22Rv1 (cell line): ENCODE measurements at regions not wholly inside any gene's neighbourhood (a gene's known extent, or its start where the extent isn't known, plus 50 kb on each side); places are given as distances from the start of the nearest gene placed in this dataset.

Experiments
- H3K27ac ChIP-seq: fragments of 450-650 bp; 2 replicates; pipeline ENCODE4 v1.5.1; 2017
- ZFX ChIP-seq: fragments of 450-650 bp; IDR thresholded peaks from 2 replicates; pipeline ENCODE4 v1.6.1; 2017; ENCODE audit warnings: antibody characterized with exemption, borderline replicate concordance
- TF ChIP-seq, protein P1 (sequence below): fragments of 450-650 bp; IDR thresholded peaks from 2 replicates; pipeline ENCODE4 v1.5.1; 2017; ENCODE audit warnings: mild to moderate bottlenecking

DNA sequence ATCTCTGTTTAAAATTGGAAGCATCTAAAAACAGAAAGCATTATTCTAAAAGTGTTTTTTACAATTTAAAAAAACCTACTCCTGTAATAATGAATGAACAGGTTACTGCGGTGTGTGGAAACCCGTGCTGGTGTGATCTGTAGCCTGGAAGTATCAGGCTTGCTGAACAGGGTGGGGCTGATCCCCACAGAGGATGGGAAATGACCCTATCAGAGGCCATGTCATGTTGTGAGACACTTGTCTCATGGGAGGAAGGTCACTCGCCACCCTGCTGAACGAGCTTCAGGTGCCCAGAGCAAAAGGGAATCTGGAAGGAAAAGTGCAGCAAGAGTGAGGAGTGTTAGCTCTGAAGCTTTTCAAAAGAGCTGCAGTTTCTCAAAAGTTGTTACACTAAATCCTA, 320.7 kb downstream of the RRAGC start:
- H3K27ac ChIP-seq, result no peak overlapping the region
- no peak for TF ChIP-seq ZFX
- TF ChIP-seq, protein P1, sequence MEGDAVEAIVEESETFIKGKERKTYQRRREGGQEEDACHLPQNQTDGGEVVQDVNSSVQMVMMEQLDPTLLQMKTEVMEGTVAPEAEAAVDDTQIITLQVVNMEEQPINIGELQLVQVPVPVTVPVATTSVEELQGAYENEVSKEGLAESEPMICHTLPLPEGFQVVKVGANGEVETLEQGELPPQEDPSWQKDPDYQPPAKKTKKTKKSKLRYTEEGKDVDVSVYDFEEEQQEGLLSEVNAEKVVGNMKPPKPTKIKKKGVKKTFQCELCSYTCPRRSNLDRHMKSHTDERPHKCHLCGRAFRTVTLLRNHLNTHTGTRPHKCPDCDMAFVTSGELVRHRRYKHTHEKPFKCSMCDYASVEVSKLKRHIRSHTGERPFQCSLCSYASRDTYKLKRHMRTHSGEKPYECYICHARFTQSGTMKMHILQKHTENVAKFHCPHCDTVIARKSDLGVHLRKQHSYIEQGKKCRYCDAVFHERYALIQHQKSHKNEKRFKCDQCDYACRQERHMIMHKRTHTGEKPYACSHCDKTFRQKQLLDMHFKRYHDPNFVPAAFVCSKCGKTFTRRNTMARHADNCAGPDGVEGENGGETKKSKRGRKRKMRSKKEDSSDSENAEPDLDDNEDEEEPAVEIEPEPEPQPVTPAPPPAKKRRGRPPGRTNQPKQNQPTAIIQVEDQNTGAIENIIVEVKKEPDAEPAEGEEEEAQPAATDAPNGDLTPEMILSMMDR, result no peak

DNA sequence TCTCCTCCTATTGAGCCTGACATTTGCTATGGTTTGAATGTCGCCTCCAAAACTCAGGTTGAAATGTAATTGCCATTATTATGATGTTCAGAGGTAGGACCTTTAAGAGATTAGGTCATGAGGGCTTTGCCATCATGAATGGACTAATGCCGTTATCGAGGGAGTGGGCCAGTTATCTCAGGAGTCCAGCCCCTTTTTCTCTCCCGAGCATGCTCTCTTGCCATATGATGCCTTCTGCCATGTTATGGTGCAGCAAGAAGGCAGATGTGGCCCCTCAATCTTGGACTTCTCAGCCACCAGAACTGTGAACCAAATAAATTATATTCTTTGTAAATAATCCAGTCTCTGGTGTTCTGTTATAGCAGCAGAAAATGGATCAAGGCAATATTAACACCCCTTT, 323.5 kb downstream of the RRAGC start:
- TF ChIP-seq, protein P1, result no peak
- no peak for TF ChIP-seq ZFX
- no peak overlapping the region for H3K27ac ChIP-seq

DNA sequence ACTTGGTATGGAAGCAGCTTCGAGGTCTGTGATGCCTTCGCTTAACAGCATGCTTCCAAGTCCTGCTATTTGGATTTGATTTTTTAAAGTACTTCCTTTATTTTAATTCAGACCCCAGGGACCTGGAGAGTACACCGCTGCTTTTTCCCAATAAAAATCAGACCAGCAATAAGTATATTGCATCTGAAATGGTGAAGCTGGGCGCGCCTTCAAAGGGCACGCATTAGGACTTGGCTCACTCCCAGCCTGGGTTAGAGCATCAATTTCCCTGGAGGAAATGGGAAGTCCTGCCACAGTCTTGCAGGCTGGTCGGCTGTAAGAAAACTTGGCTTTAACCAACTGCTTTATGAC, 325.1 kb downstream of the RRAGC start:
- TF ChIP-seq, protein P1, result no peak
- no peak for TF ChIP-seq ZFX

DNA sequence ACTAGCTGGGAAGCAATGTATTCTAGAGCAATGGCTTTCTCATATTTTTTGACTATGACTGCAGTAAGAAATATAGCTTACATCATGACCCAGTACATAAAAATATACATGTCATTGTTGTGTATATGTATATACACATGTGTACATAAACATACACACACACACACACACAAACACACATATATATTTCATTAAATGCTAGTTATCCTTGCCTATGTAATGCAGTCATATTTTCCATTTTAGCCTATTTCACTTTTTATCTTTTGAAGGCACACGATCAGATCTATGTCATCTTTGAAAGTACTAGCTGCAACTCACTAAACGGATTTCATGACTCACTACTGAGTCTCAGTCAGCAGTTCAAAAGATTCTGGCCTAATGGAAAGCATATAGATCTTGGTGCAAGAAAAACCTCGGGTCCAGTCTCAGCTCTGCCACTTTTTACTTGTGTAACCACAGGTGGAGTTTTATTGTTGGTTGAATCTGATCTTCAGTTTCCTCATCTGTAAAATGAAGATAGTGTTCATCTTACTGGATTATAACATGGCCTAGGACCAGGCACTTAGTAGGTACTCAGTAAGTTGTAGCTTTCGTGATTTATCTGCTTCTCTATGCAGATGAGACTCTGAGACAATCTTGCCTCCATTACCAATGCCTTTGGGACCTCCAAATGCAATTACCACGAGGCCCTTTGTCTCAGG, 325.6 kb downstream of the RRAGC start:
- no peak overlapping the region for H3K27ac ChIP-seq
- TF ChIP-seq, protein P1, result no peak
- no peak for TF ChIP-seq ZFX

More for the DNA sequence above, 325.1 kb downstream of the RRAGC start:
- no peak overlapping the region for H3K27ac ChIP-seq

DNA sequence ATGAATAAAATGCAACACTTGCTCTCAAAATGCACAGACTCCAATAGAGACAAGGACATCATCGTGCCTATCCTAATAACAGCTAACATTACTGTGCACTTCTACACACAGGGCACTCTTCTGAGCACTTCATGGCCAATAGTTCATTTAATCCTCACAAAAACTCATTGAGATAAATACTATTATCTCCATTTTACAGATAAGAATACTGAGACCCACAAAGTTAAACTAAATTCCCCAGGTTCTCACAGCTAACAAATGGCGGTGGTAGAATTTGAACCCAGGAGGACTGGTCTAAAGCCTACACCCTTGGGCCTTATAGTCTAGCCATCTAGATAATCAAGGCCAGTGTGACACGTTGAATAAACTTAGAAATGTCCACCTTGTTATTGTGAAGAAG, 328.6 kb downstream of the RRAGC start:
- no peak overlapping the region for H3K27ac ChIP-seq
- no peak for TF ChIP-seq ZFX
- TF ChIP-seq, protein P1, result no peak

DNA sequence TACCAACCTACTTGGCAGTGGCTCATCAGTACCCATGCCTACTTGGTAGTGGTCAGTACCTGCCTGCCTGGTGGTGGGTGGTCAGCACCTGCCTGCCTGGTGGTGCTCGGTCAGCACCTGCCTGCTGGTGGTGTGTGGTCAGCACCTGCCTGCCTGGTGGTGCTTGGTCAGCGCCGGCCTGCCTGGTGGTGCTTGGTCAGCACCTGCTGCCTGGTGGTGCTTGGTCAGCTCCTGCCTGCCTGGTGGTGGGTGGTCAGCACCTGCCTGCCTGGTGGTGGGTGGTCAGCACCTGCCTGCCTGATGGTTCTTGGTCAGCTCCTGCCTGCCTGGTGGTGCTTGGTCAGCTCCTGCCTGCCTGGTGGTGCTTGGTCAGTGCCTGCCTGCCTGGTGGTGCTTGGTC, 329.6 kb downstream of the RRAGC start:
- TF ChIP-seq ZFX, result no peak
- TF ChIP-seq, protein P1, result no peak
- no peak overlapping the region for H3K27ac ChIP-seq

DNA sequence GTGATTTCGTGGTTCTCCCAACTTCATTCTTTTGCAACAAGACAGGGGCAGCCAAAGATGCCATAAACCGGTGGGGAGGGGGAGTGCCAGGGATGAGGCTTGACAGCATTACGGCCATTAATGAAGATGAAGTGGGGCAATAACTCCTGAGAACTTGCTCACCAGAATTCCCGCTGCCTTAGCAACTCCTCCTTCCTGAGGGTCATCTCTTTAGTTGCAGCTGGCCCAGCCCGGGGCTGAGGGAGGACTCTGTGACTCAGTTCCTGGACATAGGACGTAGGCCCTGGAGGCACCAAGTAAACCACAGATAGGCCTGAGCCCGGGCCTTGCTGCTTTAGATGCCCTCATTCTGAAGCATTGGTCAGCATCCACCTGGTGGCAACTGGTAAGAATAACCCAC, 330.2 kb downstream of the RRAGC start:
- no peak overlapping the region for H3K27ac ChIP-seq
- no peak for TF ChIP-seq ZFX

DNA sequence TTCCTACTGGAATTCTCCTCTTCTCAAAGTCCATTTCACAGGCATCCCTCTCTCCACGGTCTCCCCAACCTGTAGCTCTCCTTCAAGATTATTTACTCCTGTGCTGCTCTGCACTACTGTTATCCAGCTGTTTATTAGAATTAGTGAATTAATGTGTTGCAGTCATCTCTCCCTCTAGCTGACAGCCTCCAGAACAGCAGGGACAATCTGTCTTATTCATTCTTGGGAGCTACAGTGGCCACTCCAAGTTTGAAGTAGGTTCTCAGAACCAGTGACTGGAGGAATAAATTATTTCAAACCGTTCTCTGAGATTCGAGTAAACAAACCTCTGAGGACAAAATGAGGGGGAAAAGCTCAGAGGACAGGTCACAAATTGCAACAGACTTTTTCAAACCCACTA, 330.9 kb downstream of the RRAGC start:
- TF ChIP-seq, protein P1, result no peak
- TF ChIP-seq ZFX, result no peak
- H3K27ac ChIP-seq, result no peak overlapping the region
